Activated CD4-positive, alpha-beta T cell treated with anti-CD3 and anti-CD28 coated beads for 48 hours (primary cell): ENCODE measurements at regions not wholly inside any gene's neighbourhood (a gene's known extent, or its start where the extent isn't known, plus 50 kb on each side); places are given as distances from the start of the nearest gene placed in this dataset.

Source experiments
- DNase-seq: peaks from one replicate; pipeline ENCODE4 v3.0.0-alpha.2; 2020

GRCh38 chr6:156107624-156108101, 652.0 kb upstream of the NOX3 start:
- DNase-seq = no peak

GRCh38 chr6:156102129-156102528, 646.5 kb upstream of the NOX3 start:
- no peak for DNase-seq

- no peak for DNase-seq
These were observed 643.2 kb upstream of the NOX3 start for GRCh38 chr6:156098839-156099238.

GRCh38 chr6:156087487-156087886, 631.8 kb upstream of the NOX3 start:
- no peak for DNase-seq

- DNase-seq = no peak
These were observed 626.4 kb upstream of the NOX3 start for GRCh38 chr6:156082012-156082411.

GRCh38 chr6:156080371-156080770, 624.7 kb upstream of the NOX3 start:
- DNase-seq = no peak

- DNase-seq = no peak
These were observed 613.2 kb upstream of the NOX3 start for GRCh38 chr6:156068881-156069280.

GRCh38 chr6:156065849-156066248, 610.2 kb upstream of the NOX3 start:
- DNase-seq = no peak

GRCh38 chr6:156062091-156062563, 606.5 kb upstream of the NOX3 start:
- no peak for DNase-seq

- DNase-seq = no peak
These were observed 605.8 kb upstream of the NOX3 start for GRCh38 chr6:156061465-156061864.

- peak; percentile 2 for DNase-seq
These were observed 604.4 kb upstream of the NOX3 start for GRCh38 chr6:156060013-156060412.

GRCh38 chr6:156058356-156058755, 602.7 kb upstream of the NOX3 start:
- no peak for DNase-seq

GRCh38 chr6:156057869-156058268, 602.2 kb upstream of the NOX3 start:
- DNase-seq = no peak

- no peak for DNase-seq
These were observed 600.4 kb upstream of the NOX3 start for GRCh38 chr6:156056085-156056484.

GRCh38 chr6:156053626-156054025, 598.0 kb upstream of the NOX3 start:
- DNase-seq = no peak

- DNase-seq = no peak
These were observed 591.3 kb upstream of the NOX3 start for GRCh38 chr6:156046841-156047449.

- DNase-seq = no peak
These were observed 590.6 kb upstream of the NOX3 start for GRCh38 chr6:156046268-156046665.

- DNase-seq = no peak
These were observed 590.0 kb upstream of the NOX3 start for GRCh38 chr6:156045401-156046267.

- DNase-seq = no peak
These were observed 578.0 kb upstream of the NOX3 start for GRCh38 chr6:156033598-156033997.

GRCh38 chr6:156031516-156031915, 575.9 kb upstream of the NOX3 start:
- DNase-seq = no peak

GRCh38 chr6:156030053-156030452, 574.4 kb upstream of the NOX3 start:
- DNase-seq = no peak

GRCh38 chr6:156029286-156029985, 573.8 kb upstream of the NOX3 start:
- DNase-seq = no peak

GRCh38 chr6:156028335-156029131, 572.9 kb upstream of the NOX3 start:
- DNase-seq = peak; percentile 4
